WTC11 (cell line): ENCODE measurements at regions not wholly inside any gene's neighbourhood (a gene's known extent, or its start where the extent isn't known, plus 50 kb on each side); places are given as distances from the start of the nearest gene placed in this dataset.

Source experiments
- ATF3 ChIP-seq: sonication (generic); formaldehyde crosslinking; conservative IDR thresholded peaks from 2 replicates; pipeline ENCODE4 v1.8.1; 2022; ENCODE audit warnings: mild to moderate bottlenecking, missing genetic modification reagents
- CTCF ChIP-seq: fragments of 200-600 bp; IDR thresholded peaks from 2 replicates; pipeline ENCODE4 v1.8.0; 2022; ENCODE audit warnings: antibody characterized with exemption
- JUN ChIP-seq: sonication (generic); formaldehyde crosslinking; IDR thresholded peaks from 2 replicates; pipeline ENCODE4 v1.8.0; 2023; ENCODE audit warnings: mild to moderate bottlenecking, missing genetic modification reagents
- MXD4 ChIP-seq: fragments of 250-450 bp; sonication (Bioruptor Pico); IDR thresholded peaks from 2 replicates; pipeline ENCODE4 v1.8.0; 2021; ENCODE audit warnings: mild to moderate bottlenecking, moderate library complexity, borderline replicate concordance
- NFYB ChIP-seq: sonication (generic); formaldehyde crosslinking; conservative IDR thresholded peaks from 2 replicates; pipeline ENCODE4 v1.8.0; 2022; ENCODE audit warnings: low read depth, missing genetic modification reagents
- ZNF232 ChIP-seq: sonication (generic); formaldehyde crosslinking; IDR thresholded peaks from 2 replicates; pipeline ENCODE4 v1.8.0; 2022; ENCODE audit warnings: mild to moderate bottlenecking, missing genetic modification reagents
- ZNF423 ChIP-seq: fragments of 250-450 bp; sonication (Bioruptor Pico); IDR thresholded peaks from 2 replicates; pipeline ENCODE4 v2.1.2; 2022; ENCODE audit warnings: mild to moderate bottlenecking, moderate library complexity

GRCh38 chr5:174535669-174536068, 188.7 kb upstream of the MSX2 start:
- TF ChIP-seq ATF3 (CRISPR knock-in tag) (no peak), CTCF (no peak), JUN (CRISPR knock-in tag) (no peak), ZNF232 (CRISPR knock-in tag) (no peak), MXD4 (CRISPR knock-in tag) (no peak), NFYB (CRISPR knock-in tag) (no peak), ZNF423 (CRISPR knock-in tag) (no peak)
